ENCODE measurements at regions not wholly inside any gene's neighbourhood (a gene's known extent, or its start where the extent isn't known, plus 50 kb on each side); places are given as distances from the start of the nearest gene placed in this dataset.

GRCh38 chr20:1737134-1737533, 79.6 kb upstream of the SIRPG start:
- no peak for TF ChIP-seq CTCF (IDR thresholded peaks at IDR 0.05)
- no peak for TF ChIP-seq EP300 (IDR thresholded peaks at IDR 0.05)
- TF ChIP-seq POLR2AphosphoS5 (IDR thresholded peaks at IDR 0.05) = no peak
- TF ChIP-seq POLR2A (IDR thresholded peaks at IDR 0.05) = no peak
